ENCODE measurements at regions not wholly inside any gene's neighbourhood (a gene's known extent, or its start where the extent isn't known, plus 50 kb on each side); places are given as distances from the start of the nearest gene placed in this dataset.

DNA sequence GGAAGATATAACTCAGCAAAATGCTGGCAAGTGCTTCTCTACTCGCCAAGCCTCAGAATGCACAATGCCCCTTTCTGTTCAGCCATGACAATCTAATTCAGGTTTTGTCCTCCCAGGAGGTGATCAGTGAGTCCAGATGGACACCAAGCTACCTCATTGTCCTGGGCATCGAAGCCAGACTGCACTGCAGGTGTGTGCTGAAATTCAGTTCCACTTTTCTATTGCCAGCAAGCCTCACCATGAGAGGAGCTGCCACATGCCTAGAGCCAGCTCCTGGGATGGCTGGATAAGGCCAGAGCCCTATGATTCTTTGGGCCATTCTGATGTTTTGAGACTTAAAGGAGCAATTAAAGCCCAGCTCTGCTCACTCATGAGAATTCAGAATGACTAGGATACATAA lies 186.7 kb downstream of the GRIN2B start:
- TF ChIP-seq, protein P1, sequence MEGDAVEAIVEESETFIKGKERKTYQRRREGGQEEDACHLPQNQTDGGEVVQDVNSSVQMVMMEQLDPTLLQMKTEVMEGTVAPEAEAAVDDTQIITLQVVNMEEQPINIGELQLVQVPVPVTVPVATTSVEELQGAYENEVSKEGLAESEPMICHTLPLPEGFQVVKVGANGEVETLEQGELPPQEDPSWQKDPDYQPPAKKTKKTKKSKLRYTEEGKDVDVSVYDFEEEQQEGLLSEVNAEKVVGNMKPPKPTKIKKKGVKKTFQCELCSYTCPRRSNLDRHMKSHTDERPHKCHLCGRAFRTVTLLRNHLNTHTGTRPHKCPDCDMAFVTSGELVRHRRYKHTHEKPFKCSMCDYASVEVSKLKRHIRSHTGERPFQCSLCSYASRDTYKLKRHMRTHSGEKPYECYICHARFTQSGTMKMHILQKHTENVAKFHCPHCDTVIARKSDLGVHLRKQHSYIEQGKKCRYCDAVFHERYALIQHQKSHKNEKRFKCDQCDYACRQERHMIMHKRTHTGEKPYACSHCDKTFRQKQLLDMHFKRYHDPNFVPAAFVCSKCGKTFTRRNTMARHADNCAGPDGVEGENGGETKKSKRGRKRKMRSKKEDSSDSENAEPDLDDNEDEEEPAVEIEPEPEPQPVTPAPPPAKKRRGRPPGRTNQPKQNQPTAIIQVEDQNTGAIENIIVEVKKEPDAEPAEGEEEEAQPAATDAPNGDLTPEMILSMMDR (IDR thresholded peaks at IDR 0.05; ENCODE audit: low read length, missing control alignments) = no peak
- H3K4me3 ChIP-seq (replicated peaks; ENCODE audit: low read depth, low read length) = no peak overlapping the region
- DNase-seq (ENCODE audit: low read depth) = no peak

DNA sequence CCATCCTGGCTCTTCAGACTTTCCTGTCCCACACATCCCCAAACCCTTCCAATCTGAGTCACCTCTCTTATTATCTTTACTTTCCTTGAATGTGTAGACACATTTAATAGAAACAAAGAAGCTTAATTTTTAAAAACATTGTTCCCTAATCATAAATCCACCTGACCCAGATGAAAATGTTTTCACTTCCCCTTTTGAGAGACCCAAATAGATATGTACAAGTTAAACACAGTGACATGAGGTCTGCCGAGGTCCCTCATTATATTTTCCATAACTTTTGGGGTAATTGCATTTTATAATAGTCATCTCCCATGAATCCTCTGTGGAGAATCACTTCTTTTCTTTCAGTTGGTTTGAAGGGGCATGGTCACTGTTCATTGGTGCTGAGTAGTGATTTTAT lies 191.1 kb downstream of the GRIN2B start:
- no peak overlapping the region for H3K4me3 ChIP-seq (replicated peaks; ENCODE audit: low read depth, low read length)
- TF ChIP-seq, protein P1 (IDR thresholded peaks at IDR 0.05; ENCODE audit: low read length, missing control alignments) = no peak
- no peak for DNase-seq (ENCODE audit: low read depth)

DNA sequence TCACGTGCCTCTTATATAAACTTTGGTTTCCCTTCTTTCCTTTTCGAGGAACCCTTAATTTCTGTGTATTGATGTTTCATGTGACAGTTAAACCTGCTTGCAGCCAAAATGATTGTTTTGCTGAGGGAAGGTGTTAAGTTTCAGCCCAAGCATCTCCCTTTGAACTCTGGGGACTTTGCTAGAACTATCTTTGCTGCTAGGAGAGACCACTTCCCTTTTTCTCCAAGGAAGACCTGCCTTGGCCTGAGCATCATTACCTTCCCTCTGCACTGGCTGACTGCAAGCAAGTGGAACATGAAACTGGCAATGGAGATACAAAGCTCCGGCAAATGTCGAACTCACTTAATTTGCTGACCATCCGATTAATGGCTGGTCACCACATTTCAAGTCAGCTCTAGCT lies 192.8 kb downstream of the GRIN2B start:
- H3K4me3 ChIP-seq (replicated peaks; ENCODE audit: low read depth, low read length) = no peak overlapping the region
- DNase-seq (ENCODE audit: low read depth) = no peak
- TF ChIP-seq, protein P1 (IDR thresholded peaks at IDR 0.05; ENCODE audit: low read length, missing control alignments) = no peak

DNA sequence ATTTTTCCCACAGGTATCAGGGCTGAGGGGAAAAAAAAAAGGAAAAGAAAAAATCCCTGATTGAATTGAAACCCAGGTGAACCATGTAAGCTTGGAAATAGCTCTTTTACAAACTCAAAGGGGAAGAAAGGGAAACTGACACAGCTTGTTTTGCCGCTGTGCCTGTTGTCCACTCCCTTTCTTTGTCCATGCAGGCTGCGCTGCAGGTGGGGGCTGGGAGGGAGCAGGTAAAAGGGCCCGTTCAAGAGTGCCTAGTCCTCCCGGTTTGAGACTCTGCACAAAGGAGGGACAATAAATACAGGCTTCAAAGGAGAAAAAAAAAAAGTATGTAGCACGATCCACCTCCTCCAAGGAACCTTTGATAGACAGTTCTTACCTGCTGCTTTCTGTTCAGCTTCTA lies 194.8 kb downstream of the GRIN2B start:
- DNase-seq (ENCODE audit: low read depth) = no peak
- TF ChIP-seq, protein P1 (IDR thresholded peaks at IDR 0.05; ENCODE audit: low read length, missing control alignments) = no peak
- H3K4me3 ChIP-seq (replicated peaks; ENCODE audit: low read depth, low read length) = no peak overlapping the region

DNA sequence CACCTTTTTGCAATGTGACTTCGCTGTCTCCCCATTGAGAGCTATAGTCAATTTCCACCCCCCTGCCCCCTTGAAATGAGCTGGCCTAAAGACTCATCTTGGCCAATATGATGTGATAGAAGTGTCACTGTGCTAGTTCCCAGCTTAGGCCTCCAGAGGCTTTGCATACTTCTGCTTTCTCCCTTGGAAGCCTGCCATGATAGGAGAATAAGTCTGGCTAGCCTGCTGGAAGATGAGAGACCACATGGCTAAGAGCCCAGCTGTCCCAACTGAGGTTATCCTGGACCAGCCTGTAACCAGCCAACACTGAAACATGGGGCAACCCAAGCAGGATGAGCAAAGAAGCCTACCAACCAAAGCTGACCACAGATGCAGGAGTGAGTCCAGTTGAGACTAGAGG lies 196.9 kb downstream of the GRIN2B start:
- H3K4me3 ChIP-seq (replicated peaks; ENCODE audit: low read depth, low read length) = no peak overlapping the region
- TF ChIP-seq, protein P1 (IDR thresholded peaks at IDR 0.05; ENCODE audit: low read length, missing control alignments) = no peak
- DNase-seq (ENCODE audit: low read depth) = peak; percentile 4

DNA sequence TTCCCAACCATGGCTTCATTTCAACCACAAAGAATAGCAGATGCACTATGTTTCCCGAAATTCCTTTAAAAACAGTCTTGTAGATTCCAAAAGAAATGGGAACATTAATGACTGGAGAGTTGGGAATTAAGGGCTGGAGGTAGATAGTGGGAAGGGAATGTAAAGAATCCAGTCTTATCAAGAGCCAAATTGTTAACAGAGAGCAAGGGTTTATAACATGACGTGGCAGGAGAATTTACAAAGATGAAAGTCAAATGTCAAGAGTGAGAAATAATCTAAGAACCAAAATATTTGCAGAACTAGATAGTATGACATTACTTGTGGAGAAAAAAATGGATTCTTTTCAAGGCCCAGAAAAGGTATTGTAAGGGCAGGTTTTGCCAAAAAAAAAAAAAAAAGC lies 200.9 kb downstream of the GRIN2B start:
- TF ChIP-seq, protein P1 (IDR thresholded peaks at IDR 0.05; ENCODE audit: low read length, missing control alignments) = no peak
- no peak overlapping the region for H3K4me3 ChIP-seq (replicated peaks; ENCODE audit: low read depth, low read length)
- peak; percentile 16 for DNase-seq (ENCODE audit: low read depth)

DNA sequence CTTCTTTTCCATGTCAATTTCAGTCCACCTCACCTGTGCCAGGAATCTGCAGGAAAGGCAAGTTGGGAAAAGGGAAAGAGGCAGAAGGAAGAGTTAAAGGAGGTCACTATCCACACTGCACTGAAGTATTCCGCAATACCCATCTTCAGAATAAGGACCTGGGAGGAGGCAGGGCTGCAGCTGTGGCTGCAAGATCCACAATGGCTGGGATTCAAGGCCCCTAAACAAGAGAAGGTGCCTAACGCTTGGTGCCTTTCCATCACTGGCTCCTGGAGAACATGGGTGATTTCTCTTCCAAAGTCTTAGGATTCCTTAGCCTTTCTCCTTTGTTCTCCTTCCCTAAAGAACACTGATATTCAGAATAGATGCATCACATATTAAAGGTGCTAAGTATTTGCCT lies 204.0 kb downstream of the GRIN2B start:
- DNase-seq (ENCODE audit: low read depth) = no peak
- TF ChIP-seq, protein P1 (IDR thresholded peaks at IDR 0.05; ENCODE audit: low read length, missing control alignments) = no peak
- H3K4me3 ChIP-seq (replicated peaks; ENCODE audit: low read depth, low read length) = no peak overlapping the region
